AG04450 (cell line): ENCODE measurements at regions not wholly inside any gene's neighbourhood (a gene's known extent, or its start where the extent isn't known, plus 50 kb on each side); places are given as distances from the start of the nearest gene placed in this dataset.
"Not testable (repeated sequence)": the region's sequence is repeated elsewhere in the genome, so short reads cannot be mapped to it uniquely, and the experiment has no call there.

ENCODE experiments used
- CTCF ChIA-PET: fragments of 300-600, 350-600 bp; formaldehyde crosslinking; extraction: SDS; loops from one replicate; lab custom pipeline; 2022; ENCODE audit warnings: antibody characterized with exemption, inconsistent platforms; lab: Charles Lee
- POLR2A ChIA-PET: fragments of 350-600 bp; formaldehyde crosslinking; extraction: SDS; loops from one replicate; lab custom pipeline; 2021; ENCODE audit warnings: antibody characterized with exemption, inconsistent platforms; lab: Yijun Ruan, JAX
- DNase-seq: peaks from one replicate; pipeline ENCODE4 v3.0.0-alpha.2; 2011; ENCODE audit warnings: low read depth, low spot score
- H3K27ac ChIP-seq: one replicate; pipeline ENCODE4 v1.5.1; 2012; ENCODE audit warnings: low read depth, low read length, control low read depth
- H3K27me3 ChIP-seq: one replicate; pipeline ENCODE4 v1.6.0; 2012; ENCODE audit warnings: low read length; ENCODE audit not compliant: control insufficient read depth, insufficient read depth
- H3K4me3 ChIP-seq: 2 replicates; pipeline ENCODE4 v1.5.1; 2011; ENCODE audit warnings: mild to moderate bottlenecking, low read depth, low read length, control low read depth
- H3K9me3 ChIP-seq: 2 replicates; pipeline ENCODE4 v1.5.1; 2012; ENCODE audit warnings: low read length; ENCODE audit not compliant: control insufficient read depth, insufficient read depth
- CTCF ChIP-seq: IDR thresholded peaks from 2 replicates; pipeline ENCODE4 v1.5.1; 2011; ENCODE audit warnings: low read depth, low read length, control low read depth, inconsistent platforms

- Histone ChIP-seq H3K9me3 (no peaks in the 10 kb centered on the region), H3K4me3 (no peak overlapping the region), H3K27ac (no peak overlapping the region), H3K27me3 (no peaks in the 10 kb centered on the region)
- ChIA-PET CTCF (no interaction called here), POLR2A (no interaction called here)
- TF ChIP-seq CTCF, result no peak
- no peak for DNase-seq
Observed at GRCh38 chrX:8043121-8043520, 115.9 kb upstream of the PNPLA4 start.

- no peak for DNase-seq
- H3K9me3 ChIP-seq, result no peaks in the 10 kb centered on the region
- ChIA-PET POLR2A (no interaction called here), CTCF (no interaction called here)
- no peak for TF ChIP-seq CTCF
- H3K4me3 ChIP-seq, result no peak overlapping the region
- H3K27ac ChIP-seq, result no peak overlapping the region
- H3K27me3 ChIP-seq, result no peaks in the 10 kb centered on the region
Observed at GRCh38 chrX:8042304-8042703, 115.1 kb upstream of the PNPLA4 start.

GRCh38 chrX:8039711-8040110 is 112.5 kb upstream of the PNPLA4 start:
- CTCF ChIA-PET, POLR2A ChIA-PET, H3K4me3 ChIP-seq, H3K9me3 ChIP-seq, DNase-seq, H3K27ac ChIP-seq, H3K27me3 ChIP-seq: not testable (repeated sequence)

- ChIA-PET CTCF (no interaction called here), POLR2A (no interaction called here)
- no peak for TF ChIP-seq CTCF
- Histone ChIP-seq H3K9me3 (no peaks in the 10 kb centered on the region), H3K27ac (no peak overlapping the region), H3K4me3 (no peak overlapping the region), H3K27me3 (no peaks in the 10 kb centered on the region)
- no peak for DNase-seq
Observed at GRCh38 chrX:8037593-8038348, 110.6 kb upstream of the PNPLA4 start.

GRCh38 chrX:8036914-8037313 is 109.7 kb upstream of the PNPLA4 start:
- DNase-seq, result no peak
- POLR2A ChIA-PET, result no interaction called here
- Histone ChIP-seq H3K4me3 (no peak overlapping the region), H3K27ac (no peak overlapping the region), H3K27me3 (no peaks in the 10 kb centered on the region), H3K9me3 (no peaks in the 10 kb centered on the region)
- TF ChIP-seq CTCF, result no peak
- CTCF ChIA-PET, result no interaction called here
